Naive thymus-derived CD8-positive, alpha-beta T cell (primary cell): ENCODE measurements at regions not wholly inside any gene's neighbourhood (a gene's known extent, or its start where the extent isn't known, plus 50 kb on each side); places are given as distances from the start of the nearest gene placed in this dataset.

ENCODE experiments used
- ATAC-seq, 2 donors: fragments of 150-1000 bp; cut with Tn5 transposase in 1 of 2; sonication (Bioruptor Pico), chemical (Tn5 transposase) in 1 of 2; 1 replicate in 1 of 2; 2 replicates in 1 of 2; pipeline ENCODE4 v1.10.0; 2021; ENCODE audit warnings: mild to moderate bottlenecking in 2 of 2, moderate library complexity in 2 of 2
- POLR2A ChIA-PET: fragments of 350-600 bp; sonication (Branson Sonifier 250); formaldehyde crosslinking; loops from one replicate; lab custom pipeline; 2021; ENCODE audit warnings: antibody characterized with exemption; lab: Charles Lee
- DNase-seq, 10 donors: peaks; one replicate each; pipeline versions ENCODE4 v3.0.0 to v3.0.0-alpha.2; 2020 to 2022
- H3K27ac Mint-ChIP-seq, 10 donors: one replicate each; pipeline ENCODE4 v1.8.0; 2020 to 2022; ENCODE audit warnings: mild to moderate bottlenecking in 10 of 10, mixed read lengths in 10 of 10, moderate library complexity in 4 of 10, inconsistent platforms in 1 of 10
- H3K27me3 Mint-ChIP-seq, 5 donors: one replicate each; pipeline ENCODE4 v1.8.0; 2021 to 2022; ENCODE audit warnings: mixed read lengths in 5 of 5
- H3K36me3 Mint-ChIP-seq, 3 donors: one replicate each; pipeline ENCODE4 v1.8.0; 2020 to 2022; ENCODE audit warnings: mixed read lengths in 3 of 3, mild to moderate bottlenecking in 2 of 3, inconsistent platforms in 1 of 3
- H3K4me1 Mint-ChIP-seq, 4 donors: one replicate each; pipeline ENCODE4 v1.8.0; 2021 to 2022; ENCODE audit warnings: mixed read lengths in 4 of 4
- H3K4me3 Mint-ChIP-seq, 10 donors: one replicate each; pipeline ENCODE4 v1.8.0; 2020 to 2022; ENCODE audit warnings: mild to moderate bottlenecking in 10 of 10, mixed read lengths in 10 of 10, moderate library complexity in 6 of 10, inconsistent platforms in 1 of 10
- H3K9me3 Mint-ChIP-seq, 9 donors: one replicate each; pipeline ENCODE4 v1.8.0; 2020 to 2022; ENCODE audit warnings: mixed read lengths in 9 of 9, mild to moderate bottlenecking in 3 of 9, inconsistent platforms in 1 of 9, moderate library complexity in 1 of 9

GRCh38 chr20:11799281-11799684 lies 118.4 kb upstream of the BTBD3 start:
- DNase-seq, result no peak
- Mint-ChIP-seq H3K36me3 (no peaks in the 10 kb centered on the region), H3K27me3 (no peaks in the 10 kb centered on the region), H3K4me3 (no peak overlapping the region), H3K9me3 (peaks cover 0 to 10% (median 0%) of the 10 kb centered on the region in 9 donors), H3K4me1 (no peaks in the 10 kb centered on the region), H3K27ac (no peak overlapping the region)
- POLR2A ChIA-PET, result no interaction called here
- no peak for ATAC-seq

- no peak overlapping the region for H3K27ac Mint-ChIP-seq
- POLR2A ChIA-PET, result no interaction called here
- H3K9me3 Mint-ChIP-seq, result peaks cover 0 to 10% (median 0%) of the 10 kb centered on the region in 9 donors
- no peak overlapping the region for H3K4me3 Mint-ChIP-seq
- peaks cover 0 to 2% (median 0%) of the 10 kb centered on the region in 5 donors for H3K27me3 Mint-ChIP-seq
- H3K4me1 Mint-ChIP-seq, result no peaks in the 10 kb centered on the region
- DNase-seq, result no peak
- H3K36me3 Mint-ChIP-seq, result no peaks in the 10 kb centered on the region
- ATAC-seq, result no peak
These were observed 110.3 kb upstream of the BTBD3 start for GRCh38 chr20:11807054-11808048.

GRCh38 chr20:11808841-11809240 lies 108.9 kb upstream of the BTBD3 start:
- H3K4me3 Mint-ChIP-seq, result no peak overlapping the region
- no peaks in the 10 kb centered on the region for H3K36me3 Mint-ChIP-seq
- H3K4me1 Mint-ChIP-seq, result no peaks in the 10 kb centered on the region
- POLR2A ChIA-PET, result no interaction called here
- DNase-seq, result no peak
- H3K9me3 Mint-ChIP-seq, result peaks cover 0 to 5% (median 0%) of the 10 kb centered on the region in 9 donors
- no peak for ATAC-seq
- H3K27me3 Mint-ChIP-seq, result peaks cover 0 to 2% (median 0%) of the 10 kb centered on the region in 5 donors
- H3K27ac Mint-ChIP-seq, result no peak overlapping the region

GRCh38 chr20:11810311-11811083 lies 107.2 kb upstream of the BTBD3 start:
- peaks cover 0 to 2% (median 0%) of the 10 kb centered on the region in 5 donors for H3K27me3 Mint-ChIP-seq
- H3K36me3 Mint-ChIP-seq, result no peaks in the 10 kb centered on the region
- H3K9me3 Mint-ChIP-seq, result peaks cover 0 to 5% (median 0%) of the 10 kb centered on the region in 9 donors
- POLR2A ChIA-PET, result no interaction called here
- no peak for ATAC-seq
- no peak overlapping the region for H3K4me3 Mint-ChIP-seq
- H3K4me1 Mint-ChIP-seq, result no peaks in the 10 kb centered on the region
- no peak for DNase-seq
- H3K27ac Mint-ChIP-seq, result no peak overlapping the region

- Mint-ChIP-seq H3K4me1 (no peaks in the 10 kb centered on the region), H3K36me3 (no peaks in the 10 kb centered on the region), H3K27me3 (peaks cover 0 to 2% (median 0%) of the 10 kb centered on the region in 5 donors), H3K4me3 (no peak overlapping the region), H3K27ac (no peak overlapping the region), H3K9me3 (peaks cover 0 to 3% (median 0%) of the 10 kb centered on the region in 9 donors)
- POLR2A ChIA-PET, result no interaction called here
- no peak for DNase-seq
- ATAC-seq, result no peak
These were observed 104.4 kb upstream of the BTBD3 start for GRCh38 chr20:11813106-11813890.

- no peak for ATAC-seq
- Mint-ChIP-seq H3K9me3 (peaks cover 0 to 11% (median 0%) of the 10 kb centered on the region in 9 donors), H3K36me3 (no peaks in the 10 kb centered on the region), H3K27ac (no peak overlapping the region), H3K4me3 (no peak overlapping the region), H3K4me1 (no peaks in the 10 kb centered on the region), H3K27me3 (peaks cover 0 to 2% (median 0%) of the 10 kb centered on the region in 5 donors)
- POLR2A ChIA-PET, result no interaction called here
- DNase-seq, result no peak
These were observed 103.4 kb upstream of the BTBD3 start for GRCh38 chr20:11814267-11814666.

GRCh38 chr20:11820838-11821237 lies 96.9 kb upstream of the BTBD3 start:
- ATAC-seq, result no peak
- Mint-ChIP-seq H3K9me3 (peaks cover 0 to 11% (median 0%) of the 10 kb centered on the region in 9 donors), H3K4me3 (no peak overlapping the region), H3K27me3 (no peaks in the 10 kb centered on the region), H3K4me1 (no peaks in the 10 kb centered on the region), H3K36me3 (no peaks in the 10 kb centered on the region), H3K27ac (no peak overlapping the region)
- DNase-seq, result no peak
- POLR2A ChIA-PET, result no interaction called here

- ATAC-seq (no peak), DNase-seq (no peak)
- peaks cover 0 to 11% (median 0%) of the 10 kb centered on the region in 9 donors for H3K9me3 Mint-ChIP-seq
- H3K27ac Mint-ChIP-seq, result no peak overlapping the region
- no peaks in the 10 kb centered on the region for H3K36me3 Mint-ChIP-seq
- H3K27me3 Mint-ChIP-seq, result no peaks in the 10 kb centered on the region
- no peaks in the 10 kb centered on the region for H3K4me1 Mint-ChIP-seq
- H3K4me3 Mint-ChIP-seq, result no peak overlapping the region
- POLR2A ChIA-PET, result no interaction called here
These were observed 95.2 kb upstream of the BTBD3 start for GRCh38 chr20:11822540-11822794.

- POLR2A ChIA-PET, result no interaction called here
- no peaks in the 10 kb centered on the region for H3K36me3 Mint-ChIP-seq
- ATAC-seq, result no peak
- no peak overlapping the region for H3K27ac Mint-ChIP-seq
- H3K9me3 Mint-ChIP-seq, result peaks cover 0 to 8% (median 0%) of the 10 kb centered on the region in 9 donors
- no peaks in the 10 kb centered on the region for H3K4me1 Mint-ChIP-seq
- no peaks in the 10 kb centered on the region for H3K27me3 Mint-ChIP-seq
- DNase-seq, result no peak
- no peak overlapping the region for H3K4me3 Mint-ChIP-seq
These were observed 91.4 kb upstream of the BTBD3 start for GRCh38 chr20:11826334-11826733.

GRCh38 chr20:11832397-11832796 lies 85.3 kb upstream of the BTBD3 start:
- H3K27me3 Mint-ChIP-seq, result peaks cover 0 to 6% (median 0%) of the 10 kb centered on the region in 5 donors
- DNase-seq (no peak), ATAC-seq (no peak)
- H3K36me3 Mint-ChIP-seq, result no peaks in the 10 kb centered on the region
- H3K27ac Mint-ChIP-seq, result no peak overlapping the region
- POLR2A ChIA-PET, result no interaction called here
- no peak overlapping the region for H3K4me3 Mint-ChIP-seq
- H3K9me3 Mint-ChIP-seq, result peaks cover 0 to 12% (median 3%) of the 10 kb centered on the region in 9 donors
- H3K4me1 Mint-ChIP-seq, result no peaks in the 10 kb centered on the region

- Mint-ChIP-seq H3K27me3 (peaks cover 0 to 6% (median 0%) of the 10 kb centered on the region in 5 donors), H3K27ac (no peak overlapping the region), H3K36me3 (no peaks in the 10 kb centered on the region), H3K4me1 (no peaks in the 10 kb centered on the region), H3K9me3 (peaks cover 0 to 12% (median 3%) of the 10 kb centered on the region in 9 donors), H3K4me3 (no peak overlapping the region)
- DNase-seq (no peak), ATAC-seq (no peak)
- POLR2A ChIA-PET, result no interaction called here
These were observed 84.8 kb upstream of the BTBD3 start for GRCh38 chr20:11832851-11833250.

- no peak for ATAC-seq
- H3K9me3 Mint-ChIP-seq, result peaks cover 0 to 12% (median 3%) of the 10 kb centered on the region in 9 donors
- no peak overlapping the region for H3K27ac Mint-ChIP-seq
These were observed 83.9 kb upstream of the BTBD3 start for GRCh38 chr20:11833825-11834224.

More at GRCh38 chr20:11833825-11834224, 83.9 kb upstream of the BTBD3 start:
- peaks cover 0 to 6% (median 0%) of the 10 kb centered on the region in 5 donors for H3K27me3 Mint-ChIP-seq
- H3K4me3 Mint-ChIP-seq, result no peak overlapping the region
- no peak for DNase-seq
- POLR2A ChIA-PET, result no interaction called here
- no peaks in the 10 kb centered on the region for H3K36me3 Mint-ChIP-seq
- H3K4me1 Mint-ChIP-seq, result no peaks in the 10 kb centered on the region
